Ovary (tissue), 7 donors: ENCODE measurements at regions not wholly inside any gene's neighbourhood (a gene's known extent, or its start where the extent isn't known, plus 50 kb on each side); places are given as distances from the start of the nearest gene placed in this dataset.
"Not testable (repeated sequence)": the region's sequence is repeated elsewhere in the genome, so short reads cannot be mapped to it uniquely, and the experiment has no call there.

ENCODE experiments used
- DNase-seq, 5 donors: peaks; one replicate each; pipeline ENCODE4 v3.0.0-alpha.2; 2019 to 2020
- H3K27ac ChIP-seq, 2 donors: fragments of 200-600 bp; one replicate each; pipeline versions ENCODE4 v1.5.1 to v1.8.0; 2019 to 2022
- H3K27me3 ChIP-seq: fragments of 200-600 bp; one replicate; pipeline ENCODE4 v1.8.0; 2022
- H3K36me3 ChIP-seq: fragments of 200-600 bp; sonication (generic); one replicate; pipeline ENCODE4 v1.5.1; 2019
- H3K4me1 ChIP-seq: one replicate; pipeline ENCODE4 v1.8.1; 2013; ENCODE audit warnings: mild to moderate bottlenecking, moderate library complexity; ENCODE audit not compliant: insufficient read depth
- H3K4me3 ChIP-seq: fragments of 200-600 bp; sonication (generic); one replicate; pipeline ENCODE4 v1.5.1; 2017
- H3K9me3 ChIP-seq, 2 donors: fragments of 200-600 bp in 1 of 2; sonication (generic) in 1 of 2; one replicate each; pipeline versions ENCODE4 v1.5.1 to v1.8.1; 2013 to 2019; ENCODE audit warnings: mild to moderate bottlenecking in 1 of 2, moderate library complexity in 1 of 2
- CTCF ChIP-seq, 3 donors: fragments of 450-650 bp in 2 of 3; fragments of 200-600 bp in 1 of 3; IDR thresholded peaks; one replicate each; pipeline versions ENCODE4 v1.5.1 to v1.8.0; 2016 to 2022; ENCODE audit warnings: antibody characterized with exemption in 3 of 3, mild to moderate bottlenecking in 1 of 3
- EP300 ChIP-seq: sonication (generic); formaldehyde crosslinking; IDR thresholded peaks from one replicate; pipeline ENCODE4 v1.6.1; 2017; ENCODE audit warnings: antibody characterized with exemption
- POLR2A ChIP-seq: fragments of 450-650 bp; IDR thresholded peaks from one replicate; pipeline ENCODE4 v1.6.1; 2017; ENCODE audit warnings: antibody characterized with exemption, mild to moderate bottlenecking, moderate library complexity
- WGBS, 3 donors: extraction: QIAGEN DNeasy Blood & Tissue Kit in 1 of 3; methylation state at CpG; one replicate each; pipeline versions ENCODE4 v1.1.5 to v1.1.7; 2013 to 2017; 5-methylcytosine and 5-hydroxymethylcytosine counted together
- intact Hi-C, 4 donors: fragments of 100-400 bp; cut with DNase I; formaldehyde crosslinking; loops; one replicate each; pipeline versions ENCODE4 v1.11.0 to v1.15.1; 2022 to 2023
- donor health status: DM: no; HTN: no; CAD: no; lungs with moderate emphysema.
- donor health status: DM: no; HTN: no; CAD: no.
- donor health status: Bipolar disorder and iron deficiency.
- donor health status: DM: no; HTN: no; CAD: no.
- donor health status: DM: yes; HTN: yes; CAD: no.

- Histone ChIP-seq H3K36me3 (no peaks in the 10 kb centered on the region), H3K9me3 (no peaks in the 10 kb centered on the region), H3K4me3 (no peak overlapping the region), H3K4me1 (no peaks in the 10 kb centered on the region), H3K27me3 (no peaks in the 10 kb centered on the region), H3K27ac (no peak overlapping the region)
- TF ChIP-seq CTCF (IDR thresholded peaks at IDR 0.05) (no peak), POLR2A (no peak), EP300 (no peak)
- WGBS, 3 donors = 0 to 48% (median 32%) methylated on average over 1 of the region's 1 CpG
- DNase-seq = no peak
- intact Hi-C loops = no loop called here
Observed at GRCh38 chr1:196027127-196027526, 581.1 kb downstream of the KCNT2 start.

- H3K27ac ChIP-seq, H3K4me3 ChIP-seq, H3K4me1 ChIP-seq, intact Hi-C loops, DNase-seq, H3K27me3 ChIP-seq, H3K9me3 ChIP-seq, H3K36me3 ChIP-seq: not testable (repeated sequence)
- 96 to 98% (median 98%) methylated on average over 7 of the region's 7 CpGs for WGBS, 3 donors
Observed at GRCh38 chr1:196021174-196021573, 587.1 kb downstream of the KCNT2 start.

GRCh38 chr1:196009362-196009761 is 598.9 kb downstream of the KCNT2 start:
- TF ChIP-seq POLR2A = no peak
- no peak for TF ChIP-seq EP300
- TF ChIP-seq CTCF (IDR thresholded peaks at IDR 0.05) = no peak
- intact Hi-C loops = no loop called here
- no peaks in the 10 kb centered on the region for H3K9me3 ChIP-seq
- H3K36me3 ChIP-seq = no peaks in the 10 kb centered on the region
- H3K27me3 ChIP-seq = no peaks in the 10 kb centered on the region
- no peak overlapping the region for H3K4me3 ChIP-seq
- H3K4me1 ChIP-seq = no peaks in the 10 kb centered on the region
- no peak overlapping the region for H3K27ac ChIP-seq
- DNase-seq = no peak

- no peak overlapping the region for H3K4me3 ChIP-seq
- H3K4me1 ChIP-seq = no peaks in the 10 kb centered on the region
- H3K36me3 ChIP-seq = no peaks in the 10 kb centered on the region
- intact Hi-C loops = no loop called here
- TF ChIP-seq EP300 (no peak), CTCF (IDR thresholded peaks at IDR 0.05) (no peak), POLR2A (no peak)
- 70 to 76% (median 71%) methylated on average over 1 of the region's 1 CpG for WGBS, 3 donors
- DNase-seq = no peak
- H3K27me3 ChIP-seq = no peaks in the 10 kb centered on the region
- H3K27ac ChIP-seq = no peak overlapping the region
- H3K9me3 ChIP-seq = no peaks in the 10 kb centered on the region
Observed at GRCh38 chr1:196007763-196008162, 600.5 kb downstream of the KCNT2 start.

- Histone ChIP-seq H3K4me1 (no peaks in the 10 kb centered on the region), H3K9me3 (no peaks in the 10 kb centered on the region), H3K36me3 (no peaks in the 10 kb centered on the region), H3K4me3 (no peak overlapping the region), H3K27me3 (no peaks in the 10 kb centered on the region), H3K27ac (no peak overlapping the region)
- WGBS, 3 donors = 82 to 94% (median 93%) methylated on average over 1 of the region's 1 CpG
- no peak for TF ChIP-seq CTCF (IDR thresholded peaks at IDR 0.05)
- no peak for TF ChIP-seq POLR2A
- no peak for TF ChIP-seq EP300
- intact Hi-C loops = no loop called here
- DNase-seq = no peak
Observed at GRCh38 chr1:196005426-196005825, 602.8 kb downstream of the KCNT2 start.

DNA sequence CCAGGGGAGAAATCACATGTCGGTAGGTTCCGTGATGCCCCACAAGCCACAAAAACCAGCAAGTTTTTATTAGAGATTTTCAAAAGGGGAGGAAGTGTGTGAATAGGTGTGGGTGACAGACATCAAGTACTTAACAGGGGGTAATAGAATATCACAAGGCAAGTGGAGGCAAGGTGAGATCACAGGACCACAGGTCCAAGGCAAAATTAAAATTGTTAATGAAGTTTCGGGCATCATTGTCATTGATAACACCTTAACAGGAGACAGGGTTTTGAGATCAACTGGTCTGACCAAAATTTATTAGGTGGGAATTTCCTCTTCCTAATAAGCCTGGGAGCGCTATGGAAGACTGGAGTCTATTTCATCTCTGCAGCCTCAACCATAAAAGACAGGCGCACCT is 603.9 kb downstream of the KCNT2 start:
- H3K4me3 ChIP-seq, H3K36me3 ChIP-seq, H3K27ac ChIP-seq, H3K27me3 ChIP-seq, DNase-seq, H3K9me3 ChIP-seq, H3K4me1 ChIP-seq, intact Hi-C loops: not testable (repeated sequence)
- 65 to 68% (median 65%) methylated on average over 5 of the region's 5 CpGs for WGBS, 3 donors
